ENCODE measurements at regions not wholly inside any gene's neighbourhood (a gene's known extent, or its start where the extent isn't known, plus 50 kb on each side); places are given as distances from the start of the nearest gene placed in this dataset.

DNA sequence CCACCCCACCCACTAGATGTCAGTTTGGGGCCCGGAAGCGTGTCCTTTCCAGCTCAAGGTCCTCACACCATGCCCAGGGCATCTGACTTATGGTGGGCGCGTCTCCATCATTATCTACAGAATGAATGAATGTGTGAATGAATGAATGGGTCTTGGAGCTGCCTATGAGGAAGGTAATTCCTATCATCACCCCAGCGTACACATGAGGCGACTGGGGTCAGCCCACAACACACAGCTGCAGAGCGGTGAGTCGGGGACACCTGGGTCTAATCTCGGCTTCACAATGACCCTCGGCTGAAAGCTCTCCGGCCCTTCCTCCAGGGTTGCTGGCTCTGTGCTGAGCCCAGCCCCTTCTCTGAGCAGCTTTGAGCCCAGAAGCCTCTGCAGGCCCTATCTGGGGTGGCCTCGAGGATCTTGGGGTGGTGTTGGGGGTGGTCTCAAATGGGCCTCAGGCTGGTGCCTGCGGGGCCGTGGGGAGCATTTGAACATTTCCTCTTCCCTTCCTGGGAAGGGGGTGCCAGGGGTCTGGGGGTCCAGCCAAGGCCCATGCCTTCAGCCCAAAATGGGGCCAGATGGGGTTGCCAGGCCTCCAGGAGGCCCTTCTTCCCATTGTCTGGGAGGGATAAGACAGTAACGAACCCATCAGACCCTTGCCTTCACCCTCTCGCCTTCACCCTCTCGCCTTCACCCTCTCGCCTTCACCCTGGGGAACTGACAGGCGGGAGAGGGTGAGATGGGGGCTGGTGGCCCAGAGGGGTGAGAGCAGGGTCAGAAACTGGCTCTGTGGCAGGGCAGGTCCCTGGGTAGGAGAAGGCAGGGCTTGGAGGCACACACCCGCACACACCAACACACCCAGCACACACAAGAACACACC is 82.4 kb downstream of the MYEOV start (continued):
- TF ChIP-seq FOS (IDR thresholded peaks at IDR 0.05; ENCODE audit: low read depth, low read length) = no peak

DNA sequence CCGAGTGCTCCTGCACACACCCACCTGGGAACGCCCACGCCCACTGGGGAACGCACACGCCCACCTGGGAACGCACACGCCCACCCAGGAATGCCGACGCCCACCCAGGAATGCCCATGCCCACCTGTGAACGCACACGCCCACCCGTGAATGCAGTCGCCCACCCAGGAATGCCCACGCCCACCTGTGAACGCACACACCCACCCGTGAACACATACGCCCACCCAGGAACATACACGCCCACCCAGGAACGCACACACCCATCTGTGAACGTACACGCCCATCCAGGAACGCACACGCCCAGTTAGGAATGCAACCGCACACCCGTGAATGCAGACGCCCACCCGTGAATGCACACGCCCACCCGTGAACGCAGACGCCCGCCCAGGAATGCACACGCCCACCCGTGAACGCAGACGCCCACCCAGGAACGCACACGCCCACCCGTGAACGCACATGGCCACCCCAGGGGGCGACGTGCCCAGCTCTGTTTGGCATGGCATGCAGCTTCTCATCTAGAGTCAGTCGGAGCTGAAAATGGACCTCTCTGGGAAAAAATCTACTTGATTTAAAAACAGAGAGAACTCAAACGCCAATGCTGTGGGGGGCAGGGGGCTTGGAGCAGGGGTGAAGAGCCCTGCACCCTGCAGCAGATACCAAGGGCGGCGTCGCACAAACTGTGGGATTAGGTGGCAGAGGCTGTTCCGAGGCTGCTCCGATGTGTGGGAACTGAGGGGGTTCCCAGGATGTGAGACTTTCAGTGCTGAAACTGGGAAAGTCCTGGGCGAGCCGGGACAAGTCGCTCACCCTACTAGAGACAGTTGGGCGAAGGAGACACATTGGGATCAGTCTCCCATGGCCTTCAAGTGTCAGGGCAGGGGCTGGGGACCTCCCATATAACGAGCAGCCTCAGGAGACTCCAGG is 83.3 kb downstream of the MYEOV start:
- Histone ChIP-seq H3K79me1 (ENCODE audit: low read depth in 1 of 2, low read length in 2 of 2) (no peaks in the 10 kb centered on the region), H2BK5ac (ENCODE audit: low read depth, low read length, poor library complexity, severe bottlenecking) (no peak overlapping the region), H3K27me3 (ENCODE audit: control insufficient read depth, insufficient read depth, low read length) (no peaks in the 10 kb centered on the region), H4K8ac (ENCODE audit: low read depth in 2 of 2, low read length in 2 of 2) (no peak overlapping the region), H4K20me1 (ENCODE audit: insufficient read depth, low read length) (no peaks in the 10 kb centered on the region), H3K4me1 (ENCODE audit: control insufficient read depth, insufficient read depth, low read length) (0 out of 2 replicates have a peak, but pooled peaks cover 2% of the 10 kb centered on the region), H3K4ac (ENCODE audit: low read depth, low read length) (no peak overlapping the region), H3K56ac (ENCODE audit: extremely low read depth, insufficient read depth, low read length) (no peak overlapping the region), H3K9me3 (ENCODE audit: control insufficient read depth, insufficient read depth, low read length) (no peaks in the 10 kb centered on the region), H3K36me3 (ENCODE audit: control insufficient read depth, insufficient read depth, low read length) (no peaks in the 10 kb centered on the region), H2AK9ac (replicated peaks; ENCODE audit: low read depth, low read length, poor library complexity) (peak overlapping the region; percentile 59), H4K5ac (ENCODE audit: low read depth, low read length) (no peak overlapping the region), H2BK120ac (ENCODE audit: low read depth, low read length) (peak overlapping the region; percentile 32; the same call in 1 of the 2 replicates), H2AFZ (replicated peaks; ENCODE audit: low read length, poor library complexity) (no peak overlapping the region), H2BK15ac (ENCODE audit: low read depth, low read length) (no peak overlapping the region; the same call in 2 of the 3 replicates), H3K9ac (ENCODE audit: low read depth, low read length) (no peak overlapping the region), H2BK20ac (ENCODE audit: low read depth, low read length) (no peak overlapping the region), H3K9me1 (ENCODE audit: insufficient read depth, low read length) (no peaks in the 10 kb centered on the region), H3K4me2 (ENCODE audit: low read depth, low read length) (no peak overlapping the region), H3K27ac (ENCODE audit: insufficient read depth, low read length) (no peak overlapping the region), H3K14ac (replicated peaks; ENCODE audit: low read depth, low read length) (no peak overlapping the region), H2AK5ac (ENCODE audit: low read depth, low read length) (peak overlapping the region; percentile 72; the same call in 1 of the 2 replicates), H4K91ac (ENCODE audit: insufficient read depth, low read depth, low read length) (no peak overlapping the region), H3K4me3 (ENCODE audit: insufficient read depth, low read depth, low read length) (no peak overlapping the region), H3K23ac (ENCODE audit: low read depth, low read length) (no peak overlapping the region), H3K18ac (ENCODE audit: low read depth, low read length) (no peak overlapping the region)
- ATAC-seq (ENCODE audit: low read depth) (no peak), DNase-seq (no peak)
- POLR2A ChIA-PET (ENCODE audit: unreplicated experiment) = no interaction called here
- 84% methylated on average over 34 of the region's 54 CpGs; no CpG with 5 or more reads in 1 of the 2 experiments for WGBS, 2 experiments (ENCODE audit: extremely low coverage in 2 of 2, insufficient read length in 1 of 2)
- intact Hi-C loops (cut with micrococcal nuclease) (no loop called here), dilution Hi-C loops (cut with HindIII; ENCODE audit: low sequenced_read_pairs, unreplicated experiment) (no loop called here), in situ Hi-C loops (cut with MboI; ENCODE audit: low sequenced_read_pairs) (no loop called here)
- CTCF ChIA-PET = no interaction called here
- no TSS peak for BruUV-seq (replicated peaks)
- TF ChIP-seq, protein P1, sequence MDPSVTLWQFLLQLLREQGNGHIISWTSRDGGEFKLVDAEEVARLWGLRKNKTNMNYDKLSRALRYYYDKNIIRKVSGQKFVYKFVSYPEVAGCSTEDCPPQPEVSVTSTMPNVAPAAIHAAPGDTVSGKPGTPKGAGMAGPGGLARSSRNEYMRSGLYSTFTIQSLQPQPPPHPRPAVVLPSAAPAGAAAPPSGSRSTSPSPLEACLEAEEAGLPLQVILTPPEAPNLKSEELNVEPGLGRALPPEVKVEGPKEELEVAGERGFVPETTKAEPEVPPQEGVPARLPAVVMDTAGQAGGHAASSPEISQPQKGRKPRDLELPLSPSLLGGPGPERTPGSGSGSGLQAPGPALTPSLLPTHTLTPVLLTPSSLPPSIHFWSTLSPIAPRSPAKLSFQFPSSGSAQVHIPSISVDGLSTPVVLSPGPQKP (IDR thresholded peaks at IDR 0.05; ENCODE audit: borderline replicate concordance, low read depth, low read length) = no peak
- no peak for TF ChIP-seq CHD1 (IDR thresholded peaks at IDR 0.05; ENCODE audit: low read depth, low read length)
- TF ChIP-seq, protein P2, sequence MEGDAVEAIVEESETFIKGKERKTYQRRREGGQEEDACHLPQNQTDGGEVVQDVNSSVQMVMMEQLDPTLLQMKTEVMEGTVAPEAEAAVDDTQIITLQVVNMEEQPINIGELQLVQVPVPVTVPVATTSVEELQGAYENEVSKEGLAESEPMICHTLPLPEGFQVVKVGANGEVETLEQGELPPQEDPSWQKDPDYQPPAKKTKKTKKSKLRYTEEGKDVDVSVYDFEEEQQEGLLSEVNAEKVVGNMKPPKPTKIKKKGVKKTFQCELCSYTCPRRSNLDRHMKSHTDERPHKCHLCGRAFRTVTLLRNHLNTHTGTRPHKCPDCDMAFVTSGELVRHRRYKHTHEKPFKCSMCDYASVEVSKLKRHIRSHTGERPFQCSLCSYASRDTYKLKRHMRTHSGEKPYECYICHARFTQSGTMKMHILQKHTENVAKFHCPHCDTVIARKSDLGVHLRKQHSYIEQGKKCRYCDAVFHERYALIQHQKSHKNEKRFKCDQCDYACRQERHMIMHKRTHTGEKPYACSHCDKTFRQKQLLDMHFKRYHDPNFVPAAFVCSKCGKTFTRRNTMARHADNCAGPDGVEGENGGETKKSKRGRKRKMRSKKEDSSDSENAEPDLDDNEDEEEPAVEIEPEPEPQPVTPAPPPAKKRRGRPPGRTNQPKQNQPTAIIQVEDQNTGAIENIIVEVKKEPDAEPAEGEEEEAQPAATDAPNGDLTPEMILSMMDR (conservative IDR thresholded peaks at IDR 0.05; ENCODE audit: low read depth, low read length) = no peak
- no peak for TF ChIP-seq SMC3 (IDR thresholded peaks at IDR 0.05; ENCODE audit: low read depth, low read length)
- TF ChIP-seq FOS (IDR thresholded peaks at IDR 0.05; ENCODE audit: low read depth, low read length) = no peak
- no peak for TF ChIP-seq CEBPB (IDR thresholded peaks at IDR 0.05; ENCODE audit: low read depth, low read length)
- no peak for TF ChIP-seq BHLHE40 (IDR thresholded peaks at IDR 0.05; ENCODE audit: low read depth, low read length)
- no peak for TF ChIP-seq POLR2A (IDR thresholded peaks at IDR 0.05; ENCODE audit: low read depth, low read length)
- no peak for TF ChIP-seq RAD21 (IDR thresholded peaks at IDR 0.05; ENCODE audit: low read length)
- TF ChIP-seq MAZ (IDR thresholded peaks at IDR 0.05; ENCODE audit: borderline replicate concordance, low read depth, low read length) = no peak

All from IMR-90 (cell line).